GM12878 (cell line): ENCODE measurements at regions not wholly inside any gene's neighbourhood (a gene's known extent, or its start where the extent isn't known, plus 50 kb on each side); places are given as distances from the start of the nearest gene placed in this dataset.

Experiments
- ATAC-seq: fragments of 200-7000 bp; cut with Tn5 transposase; 3 replicates; pipeline ENCODE4 v1.9.1; 2020; ENCODE audit warnings: mild to moderate bottlenecking, moderate library complexity
- BruUV-seq: library from RNA; stranded (reverse); fragments of 400-500 nt; replicated peaks from 2 replicates; lab custom pipeline; 2021; lab: Mats Ljungman, UMichigan
- CTCF ChIA-PET: fragments of 300-600 bp; sonication (Branson Sonifier 250); formaldehyde crosslinking; extraction: SDS; loops from one replicate; lab custom pipeline; 2021; ENCODE audit warnings: inconsistent platforms; lab: Yijun Ruan, JAX
- POLR2A ChIA-PET: fragments of 350-600 bp; formaldehyde crosslinking; extraction: SDS; loops from one replicate; lab custom pipeline; 2021; ENCODE audit warnings: inconsistent platforms; lab: Charles Lee
- RAD21 ChIA-PET: fragments of 300-600 bp; sonication (Branson Sonifier 250); formaldehyde crosslinking; loops from one replicate; lab custom pipeline; 2023; ENCODE audit warnings: antibody characterized with exemption; ENCODE audit not compliant: unreplicated experiment; lab: Charles Lee
- SMC1A ChIA-PET: fragments of 300-600 bp; sonication (Branson Sonifier 250); formaldehyde crosslinking; loops from one replicate; lab custom pipeline; 2023; ENCODE audit not compliant: unreplicated experiment, uncharacterized antibody; lab: Charles Lee
- DNase-seq: peaks from one replicate; pipeline ENCODE4 v3.0.0-alpha.2; 2011; ENCODE audit warnings: low read depth, low spot score
- FAIRE-seq: peaks from 3 replicates; lab custom pipeline; 2011; peaks lifted over from hg19 to GRCh38; lab: Jason Lieb, UNC
- H2AFZ ChIP-seq: 2 replicates; pipeline ENCODE4 v1.6.0; 2011; ENCODE audit warnings: low read depth, low read length, control low read depth; ENCODE audit not compliant: control insufficient read depth
- H3K27ac ChIP-seq: 2 replicates; pipeline ENCODE4 v1.5.1; 2011; ENCODE audit warnings: control low read depth; ENCODE audit not compliant: control insufficient read depth, insufficient read depth
- H3K27me3 ChIP-seq, 2 experiments: replicated peaks in 1 of 2; 2 replicates each; pipeline versions ENCODE4 v1.6.0 to v1.6.1; 2011; ENCODE audit warnings: low read length in 1 of 2; ENCODE audit not compliant: control insufficient read depth in 2 of 2, insufficient read depth in 2 of 2
- H3K36me3 ChIP-seq, 2 experiments: 2 replicates each; pipeline ENCODE4 v1.5.1; 2011; ENCODE audit warnings: low read length in 1 of 2; ENCODE audit not compliant: control insufficient read depth in 2 of 2, insufficient read depth in 2 of 2
- H3K4me1 ChIP-seq: 2 replicates; pipeline ENCODE4 v1.6.1; 2011; ENCODE audit warnings: mild to moderate bottlenecking, low read length, moderate library complexity, mixed read lengths; ENCODE audit not compliant: control insufficient read depth, insufficient read depth
- H3K4me2 ChIP-seq: 2 replicates; pipeline ENCODE4 v1.6.0; 2011; ENCODE audit warnings: control low read depth; ENCODE audit not compliant: control insufficient read depth, insufficient read depth
- H3K4me3 ChIP-seq: fragments of 200-600 bp; sonication (generic); 2 replicates; pipeline ENCODE4 v1.5.1; 2016
- H3K79me2 ChIP-seq: 2 replicates; pipeline ENCODE4 v1.6.0; 2011; ENCODE audit warnings: low read length; ENCODE audit not compliant: control insufficient read depth, insufficient read depth
- H3K9ac ChIP-seq: 2 replicates; pipeline ENCODE4 v1.8.0; 2011; ENCODE audit warnings: low read length, control low read depth, mixed read lengths; ENCODE audit not compliant: control insufficient read depth, insufficient read depth
- H3K9me3 ChIP-seq: replicated peaks from 3 replicates; pipeline ENCODE4 v1.5.1; 2011; ENCODE audit warnings: mild to moderate bottlenecking, low read length; ENCODE audit not compliant: control insufficient read depth, insufficient read depth
- H4K20me1 ChIP-seq: 2 replicates; pipeline ENCODE4 v1.6.0; 2011; ENCODE audit not compliant: control insufficient read depth, insufficient read depth
- ETV6 ChIP-seq, 2 experiments: fragments of 450-650 bp in 1 of 2; IDR thresholded peaks in 1 of 2; conservative IDR thresholded peaks in 1 of 2; 2 replicates each; pipeline ENCODE4 v1.6.1; 2014; ENCODE audit warnings: antibody characterized with exemption in 1 of 2, borderline replicate concordance in 1 of 2, low read depth in 1 of 2, mild to moderate bottlenecking in 1 of 2, moderate library complexity in 1 of 2
- MEF2A ChIP-seq: IDR thresholded peaks from 2 replicates; pipeline ENCODE4 v1.6.1; 2011; ENCODE audit warnings: low read depth, mild to moderate bottlenecking, low read length, moderate library complexity; ENCODE audit not compliant: insufficient read depth
- NR2F1 ChIP-seq: fragments of 450-650 bp; conservative IDR thresholded peaks from 2 replicates; pipeline ENCODE4 v1.6.1; 2017; ENCODE audit warnings: mild to moderate bottlenecking
- POU2F2 ChIP-seq: IDR thresholded peaks from 3 replicates; pipeline ENCODE4 v1.6.1; 2011; ENCODE audit warnings: low read depth, mild to moderate bottlenecking, low read length, borderline replicate concordance
- SIN3A ChIP-seq: IDR thresholded peaks from 2 replicates; pipeline ENCODE4 v1.6.1; 2012; ENCODE audit warnings: low read depth, low read length, improper control_type of control experiment
- STAT3 ChIP-seq: IDR thresholded peaks from 2 replicates; pipeline ENCODE4 v1.6.1; 2011; ENCODE audit warnings: low read depth, low read length, improper control_type of control experiment
- TBL1XR1 ChIP-seq: IDR thresholded peaks from 2 replicates; pipeline ENCODE4 v1.6.1; 2012; ENCODE audit warnings: low read depth, low read length, improper control_type of control experiment
- WGBS: methylation state at CpG from one replicate; pipeline ENCODE4 v1.1.6; 2016; ENCODE audit warnings: low lambda C conversion rate; ENCODE audit not compliant: insufficient replicate concordance, insufficient coverage; ENCODE audit errors: missing lambda C conversion rate; 5-methylcytosine and 5-hydroxymethylcytosine counted together
- in situ Hi-C: fragments of 300-500 bp; cut with MboI; formaldehyde crosslinking; loops from 9 replicates; pipeline ENCODE4 v1.14.3; 2018; ENCODE audit warnings: mixed read lengths
- intact Hi-C: fragments of 100-400 bp; cut with micrococcal nuclease; formaldehyde crosslinking; loops from one replicate; pipeline ENCODE4 v1.14.2; 2022; ENCODE audit not compliant: unreplicated experiment
- TF ChIP-seq, protein P1 (sequence below): IDR thresholded peaks from 2 replicates; pipeline ENCODE4 v1.6.1; 2011; ENCODE audit warnings: mild to moderate bottlenecking, low read depth, low read length, moderate library complexity; ENCODE audit not compliant: insufficient replicate concordance

DNA sequence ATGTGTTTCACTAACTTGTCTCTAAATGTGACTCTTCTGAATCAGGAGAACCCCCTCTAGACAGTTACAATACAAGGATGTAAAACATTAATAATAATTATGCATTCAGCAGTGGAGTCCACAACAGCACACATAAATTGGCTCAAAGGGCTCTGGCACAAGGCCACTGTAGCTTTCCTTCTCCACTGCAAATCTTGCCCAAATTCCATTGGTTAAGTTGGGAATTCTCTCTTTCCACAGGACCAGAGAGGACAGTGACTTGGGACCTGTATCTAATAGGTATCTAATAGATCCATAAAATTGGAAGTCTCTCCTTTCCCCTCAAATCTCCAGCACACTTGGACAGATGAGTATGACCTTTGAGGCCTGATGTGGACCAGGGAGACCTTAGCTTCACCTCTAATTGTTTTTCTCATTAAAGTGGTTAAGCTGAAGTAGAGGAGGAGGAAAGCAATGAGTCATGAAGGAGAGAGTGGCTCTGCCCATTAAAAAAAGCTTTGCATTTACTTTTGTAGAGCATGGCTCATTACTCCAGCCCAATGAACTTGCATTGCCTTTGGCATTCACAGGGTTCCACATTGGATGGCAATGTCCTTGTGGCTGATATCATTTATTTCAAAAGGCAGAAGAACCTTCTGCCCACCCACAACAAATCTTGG is 72.3 kb upstream of the SH3RF1 start:
- in situ Hi-C loops: no loop called here
- no peaks in the 10 kb centered on the region for H3K79me2 ChIP-seq
- ChIA-PET CTCF (interaction anchor here (0.6 to 1.7 kb wide), 5 partner anchors 28 to 143 kb away, joined by 3 to 4 read pairs (median 4); no protein-coding TSS in a partner anchor), POLR2A (no interaction called here), RAD21 (interaction anchor here (1.2 kb wide), 1 partner anchor 245 kb away, joined by 4 read pairs; no protein-coding TSS in a partner anchor), SMC1A (interaction anchor here (0.6 to 4.7 kb wide), 6 partner anchors 28 to 94 kb away, joined by 3 to 39 read pairs (median 4); no protein-coding TSS in a partner anchor)
- H3K4me2 ChIP-seq: no peak overlapping the region
- H2AFZ ChIP-seq: no peak overlapping the region
- H3K27me3 ChIP-seq: no peaks in the 10 kb centered on the region
- no peak overlapping the region for H3K9ac ChIP-seq
- no peak for DNase-seq
- H3K4me3 ChIP-seq: no peak overlapping the region
- H3K27ac ChIP-seq: no peak overlapping the region
- intact Hi-C loops: no loop called here
- no TSS peak for BruUV-seq
- FAIRE-seq: no peak
- H3K4me1 ChIP-seq: peaks cover 13% of the 10 kb centered on the region
- TF ChIP-seq ETV6 (conservative IDR thresholded peaks at IDR 0.05 in 1 of 2, IDR thresholded peaks at IDR 0.05 in 1 of 2; ENCODE audit: borderline replicate concordance in 1 of 2, low read depth in 1 of 2) (no peak), NR2F1 (peak; percentile 61)
- H4K20me1 ChIP-seq: no peaks in the 10 kb centered on the region
- H3K36me3 ChIP-seq: no peaks in the 10 kb centered on the region
- H3K9me3 ChIP-seq: no peaks in the 10 kb centered on the region; the same call in 2 of the 3 replicates
- no peak for ATAC-seq

DNA sequence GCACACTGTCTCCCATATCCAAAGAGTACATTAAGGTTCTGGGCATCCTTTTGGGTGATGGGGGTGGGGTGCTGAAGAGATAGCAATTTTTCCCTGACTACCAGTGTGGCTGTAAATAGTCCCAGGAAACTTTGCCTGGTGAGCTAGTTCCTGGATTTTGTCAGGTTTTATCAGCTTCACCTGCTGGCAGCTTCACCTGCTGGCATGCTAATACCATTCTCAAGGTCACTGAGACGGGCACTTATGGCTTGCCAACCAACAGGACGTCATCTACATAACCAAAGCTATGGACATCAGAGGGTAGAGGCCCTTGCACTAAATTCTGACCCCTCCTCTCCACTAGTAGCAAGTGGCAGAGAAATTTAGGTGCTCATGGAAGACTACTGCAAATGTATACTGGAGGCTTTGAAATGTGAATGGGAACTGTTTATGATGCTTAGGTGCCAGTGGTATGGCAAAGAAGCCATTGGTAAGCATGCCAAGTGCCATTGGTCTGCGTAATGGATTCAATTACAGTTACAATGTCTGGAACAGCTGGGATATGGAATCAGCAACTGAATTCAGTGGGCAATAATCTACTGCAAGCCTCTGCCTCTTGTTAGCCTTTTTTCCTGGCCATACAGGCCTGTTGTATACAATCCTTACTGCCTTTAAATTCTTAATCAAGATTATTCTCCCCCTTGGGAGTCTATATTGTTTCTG is 71.6 kb upstream of the SH3RF1 start:
- in situ Hi-C loops (no loop called here), intact Hi-C loops (no loop called here)
- BruUV-seq: no TSS peak
- H3K4me1 ChIP-seq: peaks cover 13% of the 10 kb centered on the region
- no peak overlapping the region for H3K9ac ChIP-seq
- ChIA-PET CTCF (interaction anchor here (0.9 to 2.7 kb wide), 7 partner anchors 21 to 143 kb away, joined by 3 to 10 read pairs (median 4); no protein-coding TSS in a partner anchor), POLR2A (interaction anchor here (1.3 to 1.7 kb wide), 4 partner anchors 8 to 96 kb away, joined by 3 to 6 read pairs (median 4); no protein-coding TSS in a partner anchor)
- H3K9me3 ChIP-seq: no peaks in the 10 kb centered on the region; the same call in 2 of the 3 replicates
- no peak overlapping the region for H3K4me3 ChIP-seq
- no peaks in the 10 kb centered on the region for H3K27me3 ChIP-seq
- no peaks in the 10 kb centered on the region for H4K20me1 ChIP-seq
- H3K36me3 ChIP-seq: no peaks in the 10 kb centered on the region
- 0 out of 2 replicates have a peak overlapping the region, but pooled peaks have one; percentile 0 for H3K4me2 ChIP-seq
- no peaks in the 10 kb centered on the region for H3K79me2 ChIP-seq
- TF ChIP-seq POU2F2: no peak
- TF ChIP-seq MEF2A: no peak
- TF ChIP-seq, protein P1, sequence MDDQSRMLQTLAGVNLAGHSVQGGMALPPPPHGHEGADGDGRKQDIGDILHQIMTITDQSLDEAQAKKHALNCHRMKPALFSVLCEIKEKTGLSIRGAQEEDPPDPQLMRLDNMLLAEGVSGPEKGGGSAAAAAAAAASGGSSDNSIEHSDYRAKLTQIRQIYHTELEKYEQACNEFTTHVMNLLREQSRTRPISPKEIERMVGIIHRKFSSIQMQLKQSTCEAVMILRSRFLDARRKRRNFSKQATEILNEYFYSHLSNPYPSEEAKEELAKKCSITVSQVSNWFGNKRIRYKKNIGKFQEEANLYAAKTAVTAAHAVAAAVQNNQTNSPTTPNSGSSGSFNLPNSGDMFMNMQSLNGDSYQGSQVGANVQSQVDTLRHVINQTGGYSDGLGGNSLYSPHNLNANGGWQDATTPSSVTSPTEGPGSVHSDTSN: no peak
- no peak for TF ChIP-seq TBL1XR1
- TF ChIP-seq SIN3A: no peak
- no peak for TF ChIP-seq STAT3
- TF ChIP-seq, all 136 proteins: peak for 0
- WGBS: 99% methylated on average over 3 of the region's 3 CpGs
- 0 out of 2 replicates have a peak overlapping the region, but pooled peaks have one; percentile 24 for H3K27ac ChIP-seq
- H2AFZ ChIP-seq: peak overlapping the region; percentile 18; the same call in 1 of the 2 replicates
- ATAC-seq: no peak
- RAD21 ChIA-PET: interaction anchor here (0.8 to 3.3 kb wide), 18 partner anchors 8 to 244 kb away, joined by 3 to 34 read pairs (median 4); no protein-coding TSS in a partner anchor
- SMC1A ChIA-PET: interaction anchor here (0.6 to 4.7 kb wide), 18 partner anchors 8 to 152 kb away, joined by 3 to 39 read pairs (median 6); no protein-coding TSS in a partner anchor
- no peak for DNase-seq
- no peak for FAIRE-seq
